Heart right ventricle (tissue), 16 donors: ENCODE measurements at regions not wholly inside any gene's neighbourhood (a gene's known extent, or its start where the extent isn't known, plus 50 kb on each side); places are given as distances from the start of the nearest gene placed in this dataset.
"Not testable (repeated sequence)": the region's sequence is repeated elsewhere in the genome, so short reads cannot be mapped to it uniquely, and the experiment has no call there.

Experiments
- ATAC-seq, 8 donors: fragments of 200-7000 bp; cut with Tn5 transposase; one replicate each; pipeline ENCODE4 v1.9.1; 2020; ENCODE audit warnings: mild to moderate bottlenecking in 8 of 8, moderate library complexity in 8 of 8, moderate number of reproducible peaks in 1 of 8
- DNase-seq, 2 donors: peaks; one replicate each; pipeline ENCODE4 v3.0.0-alpha.2; 2020
- H3K27ac ChIP-seq, 10 donors: fragments of 200-600 bp; sonication (generic) in 2 of 10; one replicate each; pipeline versions ENCODE4 v1.5.0 to v1.8.0; 2020 to 2022; ENCODE audit warnings: mild to moderate bottlenecking in 3 of 10
- H3K27me3 ChIP-seq, 7 donors: fragments of 200-600 bp; one replicate each; pipeline ENCODE4 v1.8.0; 2021 to 2022; ENCODE audit warnings: mild to moderate bottlenecking in 2 of 7
- H3K36me3 ChIP-seq, 9 donors: fragments of 200-600 bp; sonication (generic) in 1 of 9; one replicate each; pipeline versions ENCODE4 v1.5.0 to v1.8.0; 2020 to 2022; ENCODE audit warnings: mild to moderate bottlenecking in 2 of 9
- H3K4me1 ChIP-seq, 9 donors: fragments of 200-600 bp; sonication (generic) in 1 of 9; one replicate each; pipeline versions ENCODE4 v1.5.0 to v1.8.0; 2020 to 2022; ENCODE audit warnings: mild to moderate bottlenecking in 4 of 9
- H3K4me3 ChIP-seq, 10 donors: fragments of 200-600 bp; sonication (generic) in 2 of 10; one replicate each; pipeline versions ENCODE4 v1.5.0 to v1.8.0; 2020 to 2022; ENCODE audit warnings: mild to moderate bottlenecking in 7 of 10, moderate library complexity in 2 of 10
- H3K9me3 ChIP-seq, 11 donors: fragments of 200-600 bp in 10 of 11; sonication (generic) in 2 of 11; one replicate each; pipeline versions ENCODE4 v1.5.0 to v1.8.0; 2013 to 2022; ENCODE audit warnings: mild to moderate bottlenecking in 2 of 11, control low read depth in 1 of 11, moderate library complexity in 1 of 11
- CTCF ChIP-seq, 9 donors: fragments of 200-600 bp; sonication (generic) in 2 of 9; IDR thresholded peaks; one replicate each; pipeline versions ENCODE4 v1.5.0 to v1.8.0; 2021 to 2022; ENCODE audit warnings: antibody characterized with exemption in 9 of 9, mild to moderate bottlenecking in 5 of 9, moderate library complexity in 1 of 9
- WGBS, 2 donors: extraction: QIAGEN DNeasy Blood & Tissue Kit; methylation state at CpG; one replicate each; pipeline ENCODE4 v1.1.7; 2013; ENCODE audit warnings: inconsistent platforms in 1 of 2; 5-methylcytosine and 5-hydroxymethylcytosine counted together
- intact Hi-C, 10 donors: fragments of 100-400 bp; cut with DNase I; formaldehyde crosslinking; loops; one replicate each; pipeline versions ENCODE4 v1.11.1 to v1.14.2; 2022
- donor health status: Arrhythmogenic right ventricular cardiomyopathy.
- donor health status: ischemic (EF 13 %, LVEDD 7.1; RV severe dilation, severe dysfunction).
- donor health status: healthy with polysubstance abuse.
- donor health status: DM: no; HTN: yes; CAD: no.
- donor health status: DM: no; HTN: no; CAD: no.
- donor health status: ischemic (EF 25% LVEDD 6.9; RV normal size, moderate dysfunction).
- donor health status: ischemic (EF 25% LVEDD 5.7; RV mildly dilated, moderate dysfunction).
- donor health status: healthy.
- donor health status: DM: yes; HTN: yes; CAD: no.
- donor health status: Ischemic cardiomyopathy.
- donor health status: ischemic (EF 35%, LVEDD 5.7; RV mildly dilated, moderate dysfunction).
- donor health status: nonischemic (EF 11% LVEDD 7.7; RV severe dilation, severe dysfunction).
- donor health status: DM: yes; HTN: yes; CAD: no.
- donor health status: PGD.
- donor health status: ischemic (EF 29% LVEDD 5.4; RV normal size, mild dysfunction).
- donor health status: nonischemic (EF 23%, LVEDD 6.1; RV moderate dilation, normal function).

GRCh38 chr17:20633268-20634059, 53.9 kb downstream of the CDRT15L2 start:
- ATAC-seq, H3K9me3 ChIP-seq, H3K4me1 ChIP-seq, DNase-seq, H3K27me3 ChIP-seq, H3K36me3 ChIP-seq, H3K27ac ChIP-seq, intact Hi-C loops, H3K4me3 ChIP-seq: not testable (repeated sequence)
- WGBS, 2 donors, result 89 to 92% methylated on average over 29 to 32 of the region's 33 CpGs

GRCh38 chr17:20640147-20640546, 60.6 kb downstream of the CDRT15L2 start:
- H3K36me3 ChIP-seq, H3K4me3 ChIP-seq, H3K27ac ChIP-seq, H3K27me3 ChIP-seq, H3K4me1 ChIP-seq, DNase-seq, intact Hi-C loops, ATAC-seq, H3K9me3 ChIP-seq: not testable (repeated sequence)
- WGBS, 2 donors, result 79 to 88% methylated on average over 6 to 7 of the region's 7 CpGs

- ATAC-seq (peak in 7 of 8 donors; percentile 64 to 80 (median 73)), DNase-seq (peak in 1 of 2 donors; percentile 39)
- H3K4me3 ChIP-seq, H3K27ac ChIP-seq, intact Hi-C loops, H3K4me1 ChIP-seq, H3K9me3 ChIP-seq, H3K36me3 ChIP-seq: not testable (repeated sequence)
- 36 to 40% methylated on average over 13 of the region's 13 CpGs for WGBS, 2 donors
- H3K27me3 ChIP-seq, result peaks cover 0 to 16% (median 0%) of the 10 kb centered on the region in 7 donors
- TF ChIP-seq CTCF (IDR thresholded peaks at IDR 0.05), result peak in 8 of 9 donors; percentile 6 to 55 (median 36)
These were observed 67.2 kb downstream of the CDRT15L2 start for GRCh38 chr17:20646661-20647272.

- H3K27me3 ChIP-seq, result peaks cover 0 to 16% (median 0%) of the 10 kb centered on the region in 7 donors
- DNase-seq, H3K4me1 ChIP-seq, H3K9me3 ChIP-seq, H3K27ac ChIP-seq, H3K36me3 ChIP-seq, H3K4me3 ChIP-seq, ATAC-seq, intact Hi-C loops: not testable (repeated sequence)
- WGBS, 2 donors, result 76 to 78% methylated on average over 8 of the region's 8 CpGs
These were observed 69.7 kb downstream of the CDRT15L2 start for GRCh38 chr17:20649097-20649767.

- H3K27ac ChIP-seq, H3K27me3 ChIP-seq, ATAC-seq, H3K9me3 ChIP-seq, DNase-seq, H3K4me3 ChIP-seq, H3K4me1 ChIP-seq, H3K36me3 ChIP-seq, intact Hi-C loops: not testable (repeated sequence)
- 78 to 79% methylated on average over 8 of the region's 8 CpGs for WGBS, 2 donors
These were observed 71.5 kb downstream of the CDRT15L2 start for GRCh38 chr17:20651022-20651421.

- H3K36me3 ChIP-seq, H3K4me3 ChIP-seq, H3K9me3 ChIP-seq, intact Hi-C loops, H3K27ac ChIP-seq, H3K4me1 ChIP-seq, H3K27me3 ChIP-seq, DNase-seq: not testable (repeated sequence)
- WGBS, 2 donors, result 32 to 38% methylated on average over 1 to 2 of the region's 2 CpGs
- ATAC-seq, result peak in 2 of 8 donors; percentile 45 to 50
These were observed 72.2 kb downstream of the CDRT15L2 start for GRCh38 chr17:20651736-20652135.

- intact Hi-C loops, ATAC-seq, H3K36me3 ChIP-seq, H3K4me3 ChIP-seq, H3K9me3 ChIP-seq, DNase-seq, H3K27ac ChIP-seq, H3K27me3 ChIP-seq, H3K4me1 ChIP-seq: not testable (repeated sequence)
- 90% methylated on average over 5 of the region's 5 CpGs for WGBS, 2 donors
These were observed 73.9 kb downstream of the CDRT15L2 start for GRCh38 chr17:20653391-20653790.

- 69 to 70% methylated on average over 3 to 4 of the region's 4 CpGs for WGBS, 2 donors
- H3K27ac ChIP-seq, H3K36me3 ChIP-seq, ATAC-seq, DNase-seq, H3K4me1 ChIP-seq, H3K9me3 ChIP-seq, H3K27me3 ChIP-seq, H3K4me3 ChIP-seq, intact Hi-C loops: not testable (repeated sequence)
These were observed 74.6 kb downstream of the CDRT15L2 start for GRCh38 chr17:20654114-20654513.

GRCh38 chr17:20654575-20654974, 75.1 kb downstream of the CDRT15L2 start:
- H3K4me1 ChIP-seq, DNase-seq, H3K27ac ChIP-seq, intact Hi-C loops, H3K36me3 ChIP-seq, ATAC-seq, H3K27me3 ChIP-seq, H3K9me3 ChIP-seq, H3K4me3 ChIP-seq: not testable (repeated sequence)
- 88 to 90% methylated on average over 6 to 7 of the region's 12 CpGs for WGBS, 2 donors
